ENCODE measurements at regions not wholly inside any gene's neighbourhood (a gene's known extent, or its start where the extent isn't known, plus 50 kb on each side); places are given as distances from the start of the nearest gene placed in this dataset.
"Not testable (repeated sequence)": the region's sequence is repeated elsewhere in the genome, so short reads cannot be mapped to it uniquely, and the experiment has no call there.

GRCh38 chr4:160716551-160716950, 1447.2 kb downstream of the FSTL5 start:
- DNase-seq (ENCODE audit: low spot score in 2 of 2): no peak
- no peak overlapping the region for H3K27ac Mint-ChIP-seq
- ATAC-seq: no peak
- peaks cover 0 to 8% of the 10 kb centered on the region in 2 donors for H3K9me3 Mint-ChIP-seq
- H3K36me3 Mint-ChIP-seq: no peaks in the 10 kb centered on the region

- Mint-ChIP-seq H3K27ac (no peak overlapping the region), H3K9me3 (peaks cover 0 to 8% of the 10 kb centered on the region in 2 donors)
- ATAC-seq: no peak
Measured at GRCh38 chr4:160717848-160718247, 1446.0 kb downstream of the FSTL5 start.

GRCh38 chr4:160724063-160724462, 1439.7 kb downstream of the FSTL5 start:
- DNase-seq (ENCODE audit: low spot score in 2 of 2) (no peak), ATAC-seq (no peak)
- Mint-ChIP-seq H3K9me3 (peaks cover 8 to 11% of the 10 kb centered on the region in 2 donors), H3K27ac (no peak overlapping the region), H3K36me3 (no peaks in the 10 kb centered on the region)

More at GRCh38 chr4:160717848-160718247, 1446.0 kb downstream of the FSTL5 start:
- no peak for DNase-seq (ENCODE audit: low spot score in 2 of 2)
- no peaks in the 10 kb centered on the region for H3K36me3 Mint-ChIP-seq

DNA sequence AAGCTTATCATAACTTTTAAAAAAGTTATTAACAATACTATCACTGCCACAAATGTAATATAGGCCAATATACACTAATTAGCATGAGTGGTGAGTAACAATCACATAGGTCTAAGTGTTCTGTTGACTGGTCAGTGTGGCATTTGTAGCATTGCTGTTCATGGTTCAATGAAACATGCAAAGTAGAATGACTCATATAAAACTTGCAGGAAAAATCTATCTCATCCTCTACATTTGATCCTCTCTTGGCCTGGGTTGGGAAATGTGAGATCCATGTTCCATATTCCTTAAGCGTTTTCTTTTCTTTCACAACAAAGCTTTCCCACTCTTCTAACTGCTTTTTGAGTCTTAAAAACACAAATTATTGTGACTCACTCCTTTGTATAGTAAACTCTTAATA, 1418.7 kb downstream of the FSTL5 start:
- Mint-ChIP-seq H3K36me3 (peaks cover 4% of the 10 kb centered on the region in 2 donors), H3K9me3 (peaks cover 31 to 39% of the 10 kb centered on the region in 2 donors), H3K27ac (no peak overlapping the region)
- DNase-seq (ENCODE audit: low spot score in 2 of 2) (no peak), ATAC-seq (no peak)

- peaks cover 25 to 35% of the 10 kb centered on the region in 2 donors for H3K9me3 Mint-ChIP-seq
- not testable (repeated sequence) for H3K27ac Mint-ChIP-seq; H3K36me3 Mint-ChIP-seq; ATAC-seq; DNase-seq (ENCODE audit: low spot score in 2 of 2)
Measured at GRCh38 chr4:160746585-160746984, 1417.2 kb downstream of the FSTL5 start.

GRCh38 chr4:160772668-160773067, 1391.1 kb downstream of the FSTL5 start:
- ATAC-seq: no peak
- H3K9me3 Mint-ChIP-seq: peaks cover 5 to 6% of the 10 kb centered on the region in 2 donors

GRCh38 chr4:160795216-160795615, 1368.6 kb downstream of the FSTL5 start:
- Mint-ChIP-seq H3K36me3 (peaks cover 0 to 11% of the 10 kb centered on the region in 2 donors), H3K9me3 (peaks cover 24 to 35% of the 10 kb centered on the region in 2 donors), H3K27ac (no peak overlapping the region)
- no peak for DNase-seq (ENCODE audit: low spot score in 2 of 2)
- no peak for ATAC-seq

More at GRCh38 chr4:160772668-160773067, 1391.1 kb downstream of the FSTL5 start:
- no peak overlapping the region for H3K27ac Mint-ChIP-seq
- H3K36me3 Mint-ChIP-seq: no peaks in the 10 kb centered on the region
- no peak for DNase-seq (ENCODE audit: low spot score in 2 of 2)

DNA sequence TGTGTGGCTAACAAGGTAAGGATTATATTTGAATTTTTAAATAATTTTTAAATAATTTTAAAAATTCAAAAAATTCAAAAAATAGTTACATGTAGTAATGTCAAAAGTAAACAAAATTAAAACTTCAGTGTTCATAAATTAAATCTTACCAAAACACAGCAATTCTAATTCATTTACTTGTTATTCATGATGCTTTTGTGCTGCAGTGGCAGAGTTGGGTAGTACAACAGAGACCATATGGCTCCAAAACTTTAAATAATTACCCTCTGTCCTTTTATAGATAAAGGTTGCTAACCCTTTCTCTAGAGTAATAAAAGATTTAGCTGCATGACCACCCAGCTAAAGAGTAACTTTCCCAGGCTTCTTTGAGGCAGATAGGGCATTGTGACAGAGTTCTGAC, 1355.6 kb downstream of the FSTL5 start:
- ATAC-seq (no peak), DNase-seq (ENCODE audit: low spot score in 2 of 2) (no peak)
- H3K27ac Mint-ChIP-seq: no peak overlapping the region
- H3K9me3 Mint-ChIP-seq: peaks cover 5 to 10% of the 10 kb centered on the region in 2 donors
- no peaks in the 10 kb centered on the region for H3K36me3 Mint-ChIP-seq

DNA sequence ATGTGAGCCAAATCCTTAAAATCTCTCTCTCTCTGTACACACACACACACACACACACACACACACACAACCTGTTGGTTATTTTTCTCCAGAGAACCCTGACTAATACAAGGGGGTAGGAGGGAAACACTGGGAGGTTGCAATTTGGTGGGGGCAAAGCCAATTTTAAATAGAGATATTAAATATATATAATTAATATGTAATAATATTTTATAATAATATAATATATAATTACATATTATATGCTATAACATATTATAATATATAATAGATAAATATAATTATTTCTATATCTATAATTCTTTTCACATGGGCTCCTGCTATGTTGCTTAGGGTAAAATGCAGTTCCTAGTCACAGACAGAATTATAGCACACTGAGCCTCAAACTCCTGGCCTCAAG, 1354.2 kb downstream of the FSTL5 start:
- H3K9me3 Mint-ChIP-seq: peaks cover 5 to 10% of the 10 kb centered on the region in 2 donors
- DNase-seq (ENCODE audit: low spot score in 2 of 2) (no peak), ATAC-seq (no peak)
- H3K27ac Mint-ChIP-seq: no peak overlapping the region
- no peaks in the 10 kb centered on the region for H3K36me3 Mint-ChIP-seq

DNA sequence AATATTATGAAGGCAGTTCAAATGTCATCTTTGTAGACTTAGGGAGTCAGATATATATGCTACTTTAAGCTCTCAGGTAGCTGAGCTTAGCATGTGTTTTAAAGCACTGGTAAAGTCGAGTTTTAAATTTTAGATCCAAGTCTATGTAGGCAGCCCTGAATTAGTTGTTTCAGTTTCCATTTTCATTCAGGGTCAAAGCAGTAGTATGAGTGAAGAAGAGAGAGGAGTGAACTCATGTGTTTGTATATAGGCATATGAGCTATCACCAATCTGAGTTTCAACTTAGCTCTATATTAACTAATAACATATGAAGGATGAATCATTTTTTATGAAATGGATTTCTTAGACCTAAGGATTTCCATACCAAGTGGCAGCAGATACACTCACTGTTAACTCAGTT, 1353.4 kb downstream of the FSTL5 start:
- H3K27ac Mint-ChIP-seq: no peak overlapping the region
- DNase-seq (ENCODE audit: low spot score in 2 of 2) (no peak), ATAC-seq (no peak)
- H3K36me3 Mint-ChIP-seq: no peaks in the 10 kb centered on the region
- H3K9me3 Mint-ChIP-seq: peaks cover 8 to 10% of the 10 kb centered on the region in 2 donors

DNA sequence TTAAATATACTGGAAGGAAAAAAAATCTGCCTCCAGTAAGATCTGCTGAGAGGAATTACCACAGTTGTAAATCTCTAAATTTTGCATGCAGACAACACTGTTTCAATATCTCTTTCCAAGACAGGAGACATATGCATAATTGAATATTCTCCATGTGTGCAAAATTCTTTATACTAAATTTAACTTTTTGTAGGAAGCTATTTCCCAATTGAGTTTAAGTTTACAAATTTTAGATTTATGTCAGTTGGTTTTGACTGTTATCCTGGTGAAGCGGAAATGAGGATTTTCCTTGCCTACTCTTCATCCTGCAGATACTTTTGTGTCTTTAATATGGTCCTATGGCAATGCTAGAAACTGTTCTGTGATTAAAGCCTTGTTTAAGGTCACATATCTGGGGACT, 1352.9 kb downstream of the FSTL5 start:
- DNase-seq (ENCODE audit: low spot score in 2 of 2): no peak
- Mint-ChIP-seq H3K9me3 (peaks cover 8 to 10% of the 10 kb centered on the region in 2 donors), H3K36me3 (no peaks in the 10 kb centered on the region), H3K27ac (no peak overlapping the region)
- no peak for ATAC-seq

GRCh38 chr4:160811956-160812355, 1351.8 kb downstream of the FSTL5 start:
- ATAC-seq: no peak

GRCh38 chr4:160814726-160815125, 1349.1 kb downstream of the FSTL5 start:
- H3K27ac Mint-ChIP-seq: no peak overlapping the region
- no peaks in the 10 kb centered on the region for H3K36me3 Mint-ChIP-seq
- peaks cover 0 to 8% of the 10 kb centered on the region in 2 donors for H3K9me3 Mint-ChIP-seq
- DNase-seq (ENCODE audit: low spot score in 2 of 2) (no peak), ATAC-seq (no peak)

More at GRCh38 chr4:160811956-160812355, 1351.8 kb downstream of the FSTL5 start:
- H3K36me3 Mint-ChIP-seq: no peaks in the 10 kb centered on the region
- DNase-seq (ENCODE audit: low spot score in 2 of 2): no peak
- H3K9me3 Mint-ChIP-seq: peaks cover 8 to 10% of the 10 kb centered on the region in 2 donors
- no peak overlapping the region for H3K27ac Mint-ChIP-seq

DNA sequence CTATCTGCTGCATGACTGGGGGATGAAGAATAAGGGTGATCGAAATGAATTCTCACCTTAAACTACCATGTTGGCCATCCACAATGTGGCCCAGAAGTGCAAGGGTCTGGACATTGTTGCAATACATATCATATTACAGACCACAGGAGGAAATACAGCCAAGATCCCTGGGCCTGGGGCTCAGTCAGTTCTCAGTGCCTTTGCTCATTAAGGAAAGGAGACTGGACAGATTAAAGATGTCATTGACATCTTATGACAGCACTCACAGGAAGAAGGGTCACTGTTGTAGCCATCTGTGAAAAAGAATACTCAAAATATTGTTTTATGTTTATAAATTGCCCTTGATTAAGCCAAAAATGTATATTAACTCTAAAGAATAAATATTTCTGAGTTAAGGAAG, 1345.2 kb downstream of the FSTL5 start:
- H3K36me3 Mint-ChIP-seq: no peaks in the 10 kb centered on the region
- H3K9me3 Mint-ChIP-seq: peaks cover 0 to 10% of the 10 kb centered on the region in 2 donors
- H3K27ac Mint-ChIP-seq: no peak overlapping the region
- DNase-seq (ENCODE audit: low spot score in 2 of 2) (no peak), ATAC-seq (no peak)

- peaks cover 0 to 9% of the 10 kb centered on the region in 2 donors for H3K9me3 Mint-ChIP-seq
Measured at GRCh38 chr4:160819791-160820190, 1344.0 kb downstream of the FSTL5 start.

DNA sequence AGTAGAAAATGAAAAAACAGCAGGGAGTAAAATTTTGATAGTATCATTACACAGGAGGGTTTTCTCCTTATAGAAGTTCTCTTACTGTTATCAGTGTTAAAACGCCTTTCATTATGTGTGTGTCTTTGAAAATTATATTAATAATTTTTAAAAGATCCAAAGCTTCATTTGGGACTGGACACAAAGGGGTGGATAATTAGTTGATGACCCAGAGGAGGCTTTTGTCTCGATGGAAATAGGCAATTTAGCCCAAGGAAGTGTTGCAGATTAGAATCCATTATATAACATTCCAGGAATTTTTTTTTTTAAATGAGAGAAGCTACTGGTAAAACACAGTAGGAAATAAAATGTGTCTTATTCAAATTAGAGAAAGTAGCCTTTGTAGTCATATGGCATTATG, 1339.3 kb downstream of the FSTL5 start:
- DNase-seq (ENCODE audit: low spot score in 2 of 2) (no peak), ATAC-seq (no peak)
- Mint-ChIP-seq H3K27ac (no peak overlapping the region), H3K9me3 (peaks cover 13 to 17% of the 10 kb centered on the region in 2 donors), H3K36me3 (no peaks in the 10 kb centered on the region)

More at GRCh38 chr4:160819791-160820190, 1344.0 kb downstream of the FSTL5 start:
- no peaks in the 10 kb centered on the region for H3K36me3 Mint-ChIP-seq
- no peak overlapping the region for H3K27ac Mint-ChIP-seq
- DNase-seq (ENCODE audit: low spot score in 2 of 2) (no peak), ATAC-seq (no peak)

DNA sequence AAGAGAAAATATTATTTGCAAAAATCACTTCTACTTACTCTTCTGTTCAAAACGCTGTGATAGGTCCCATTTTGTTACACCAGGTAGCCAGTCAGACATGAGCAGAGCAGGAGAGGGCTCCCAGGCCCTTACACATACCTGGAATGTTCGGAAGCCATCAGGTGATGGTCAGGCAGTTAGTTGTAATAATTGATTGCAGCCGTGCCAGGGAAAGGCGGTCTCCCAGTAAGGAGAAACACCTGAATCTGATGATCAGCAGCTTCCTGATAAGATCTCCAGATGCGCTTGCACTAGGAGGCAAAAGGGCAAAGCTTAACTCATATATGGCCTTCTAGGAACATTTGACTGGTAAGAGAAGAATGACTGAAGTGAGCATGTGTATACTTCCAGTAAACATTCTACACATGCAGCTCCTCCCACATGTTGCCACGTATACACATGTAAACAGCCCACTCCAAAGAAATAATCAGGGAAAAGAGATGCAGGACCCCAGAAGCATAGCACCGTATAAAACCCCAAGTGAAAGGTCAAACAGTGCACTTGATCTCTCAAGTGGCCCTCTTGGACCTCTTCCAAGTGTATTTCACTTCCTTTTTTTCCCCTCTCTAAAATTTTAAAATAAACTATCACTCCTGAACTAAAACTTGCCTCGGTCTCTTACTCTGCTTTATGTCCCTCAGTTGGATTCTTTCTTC, 1338.0 kb downstream of the FSTL5 start:
- no peak for DNase-seq (ENCODE audit: low spot score in 2 of 2)
- ATAC-seq: no peak
- Mint-ChIP-seq H3K27ac (no peak overlapping the region), H3K36me3 (no peaks in the 10 kb centered on the region), H3K9me3 (peaks cover 8 to 17% of the 10 kb centered on the region in 2 donors)

DNA sequence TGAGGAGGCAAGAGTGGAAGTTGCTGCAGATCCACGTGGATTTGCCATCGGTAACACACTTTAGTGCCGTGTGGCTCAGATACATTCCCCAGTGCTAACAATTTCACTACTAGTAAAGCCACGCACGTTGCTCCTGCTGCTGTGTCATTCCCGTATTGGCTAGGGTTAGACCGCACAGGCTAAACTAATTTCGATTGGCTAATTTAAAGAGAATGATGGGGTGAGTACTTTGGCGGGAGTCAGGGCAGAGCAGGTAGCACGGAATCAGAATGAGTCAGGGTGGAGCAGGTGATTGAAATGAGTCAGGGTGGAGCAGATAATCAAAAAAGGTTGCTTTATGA, 1337.5 kb downstream of the FSTL5 start:
- ATAC-seq (no peak), DNase-seq (ENCODE audit: low spot score in 2 of 2) (no peak)
- peaks cover 10 to 17% of the 10 kb centered on the region in 2 donors for H3K9me3 Mint-ChIP-seq
- no peaks in the 10 kb centered on the region for H3K36me3 Mint-ChIP-seq
- H3K27ac Mint-ChIP-seq: no peak overlapping the region
